Brain microvascular endothelial cell (primary cell): ENCODE measurements at regions not wholly inside any gene's neighbourhood (a gene's known extent, or its start where the extent isn't known, plus 50 kb on each side); places are given as distances from the start of the nearest gene placed in this dataset.

ENCODE experiments used
- DNase-seq: peaks from one replicate; pipeline ENCODE4 v3.0.0-alpha.2; 2020
- H3K27ac ChIP-seq: fragments of 250-450 bp; sonication (Bioruptor Pico); 2 replicates; pipeline ENCODE4 v1.5.1; 2020; ENCODE audit warnings: mild to moderate bottlenecking, moderate library complexity
- H3K27me3 ChIP-seq: fragments of 250-450 bp; sonication (Bioruptor Pico); replicated peaks from 2 replicates; pipeline ENCODE4 v1.5.1; 2020; ENCODE audit warnings: mild to moderate bottlenecking
- H3K36me3 ChIP-seq: fragments of 250-450 bp; sonication (Bioruptor Pico); replicated peaks from 2 replicates; pipeline ENCODE4 v1.5.1; 2020; ENCODE audit warnings: mild to moderate bottlenecking
- H3K4me3 ChIP-seq: 2 replicates; pipeline ENCODE4 v1.5.1; 2011; ENCODE audit warnings: low read depth, mild to moderate bottlenecking, control low read depth, low read length, moderate library complexity
- CTCF ChIP-seq: IDR thresholded peaks from 2 replicates; pipeline ENCODE4 v1.5.1; 2011; ENCODE audit warnings: low read depth, mild to moderate bottlenecking, moderate library complexity, low read length, control low read depth, inconsistent platforms; ENCODE audit errors: missing control alignments
- in situ Hi-C: cut with HindIII; loops from 2 replicates; pipeline ENCODE4 v1.10.0; 2017; ENCODE audit warnings: low sequenced_read_pairs, low pct_ligation_motif_present

GRCh38 chr3:63046580-63046979, 171.4 kb upstream of the CADPS start:
- no peak overlapping the region for H3K4me3 ChIP-seq
- TF ChIP-seq CTCF = no peak
- in situ Hi-C loops = no loop called here
- H3K27ac ChIP-seq = no peak overlapping the region
- H3K27me3 ChIP-seq = no peaks in the 10 kb centered on the region
- H3K36me3 ChIP-seq = no peaks in the 10 kb centered on the region
- DNase-seq = no peak

GRCh38 chr3:63047068-63047467, 171.9 kb upstream of the CADPS start:
- Histone ChIP-seq H3K27me3 (no peaks in the 10 kb centered on the region), H3K27ac (no peak overlapping the region), H3K4me3 (no peak overlapping the region), H3K36me3 (no peaks in the 10 kb centered on the region)
- no peak for TF ChIP-seq CTCF
- DNase-seq = no peak
- in situ Hi-C loops = no loop called here

GRCh38 chr3:63048367-63049326, 173.4 kb upstream of the CADPS start:
- H3K36me3 ChIP-seq = no peaks in the 10 kb centered on the region
- H3K27ac ChIP-seq = no peak overlapping the region
- H3K4me3 ChIP-seq = no peak overlapping the region
- no peaks in the 10 kb centered on the region for H3K27me3 ChIP-seq
- no peak for DNase-seq
- in situ Hi-C loops = no loop called here
- no peak for TF ChIP-seq CTCF

- no peak for TF ChIP-seq CTCF
- H3K4me3 ChIP-seq = no peak overlapping the region
- in situ Hi-C loops = no loop called here
- no peak for DNase-seq
- no peak overlapping the region for H3K27ac ChIP-seq
- H3K27me3 ChIP-seq = no peaks in the 10 kb centered on the region
- H3K36me3 ChIP-seq = no peaks in the 10 kb centered on the region
Observed at GRCh38 chr3:63050548-63051177, 175.4 kb upstream of the CADPS start.

- peak; percentile 4 for DNase-seq
- in situ Hi-C loops = no loop called here
Observed at GRCh38 chr3:63051920-63052319, 176.7 kb upstream of the CADPS start.

More at GRCh38 chr3:63051920-63052319, 176.7 kb upstream of the CADPS start:
- H3K27ac ChIP-seq = no peak overlapping the region
- TF ChIP-seq CTCF = no peak
- no peak overlapping the region for H3K4me3 ChIP-seq
- no peaks in the 10 kb centered on the region for H3K27me3 ChIP-seq
- no peaks in the 10 kb centered on the region for H3K36me3 ChIP-seq
